DMS153 (cell line): ENCODE measurements at regions not wholly inside any gene's neighbourhood (a gene's known extent, or its start where the extent isn't known, plus 50 kb on each side); places are given as distances from the start of the nearest gene placed in this dataset.
"Not testable (repeated sequence)": the region's sequence is repeated elsewhere in the genome, so short reads cannot be mapped to it uniquely, and the experiment has no call there.

Experiments
- DNase-seq: peaks from one replicate; lab custom pipeline; 2025; lab: John Stamatoyannopoulos, UW

DNA sequence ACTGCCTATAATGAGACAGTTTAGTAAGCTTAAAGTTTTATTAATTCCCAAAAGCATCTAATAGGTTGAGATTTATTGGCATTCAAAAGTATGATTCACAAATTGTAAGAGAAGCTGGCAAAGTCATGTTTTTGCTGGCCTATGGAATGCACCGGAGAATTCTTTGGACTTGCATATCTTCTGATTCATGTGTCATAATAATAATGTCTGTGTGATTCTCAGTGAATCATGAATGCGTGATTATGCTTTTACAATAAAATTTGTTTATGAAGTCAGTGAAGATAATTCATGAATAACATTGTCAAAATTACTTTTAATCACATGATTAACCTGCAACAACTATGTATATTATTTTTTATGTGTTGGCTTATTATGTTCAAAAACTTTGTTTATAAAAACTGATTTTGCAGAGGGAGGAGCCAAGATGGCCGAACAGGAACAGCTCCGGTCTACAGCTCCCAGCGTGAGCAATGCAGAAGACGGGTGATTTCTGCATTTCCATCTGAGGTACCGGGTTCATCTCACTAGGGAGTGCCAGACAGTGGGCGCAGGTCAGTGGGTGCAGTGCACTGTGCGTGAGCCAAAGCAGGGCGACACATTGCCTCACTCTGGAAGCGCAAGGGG is 389.2 kb downstream of the SRGAP2C start:
- DNase-seq = not testable (repeated sequence)

DNA sequence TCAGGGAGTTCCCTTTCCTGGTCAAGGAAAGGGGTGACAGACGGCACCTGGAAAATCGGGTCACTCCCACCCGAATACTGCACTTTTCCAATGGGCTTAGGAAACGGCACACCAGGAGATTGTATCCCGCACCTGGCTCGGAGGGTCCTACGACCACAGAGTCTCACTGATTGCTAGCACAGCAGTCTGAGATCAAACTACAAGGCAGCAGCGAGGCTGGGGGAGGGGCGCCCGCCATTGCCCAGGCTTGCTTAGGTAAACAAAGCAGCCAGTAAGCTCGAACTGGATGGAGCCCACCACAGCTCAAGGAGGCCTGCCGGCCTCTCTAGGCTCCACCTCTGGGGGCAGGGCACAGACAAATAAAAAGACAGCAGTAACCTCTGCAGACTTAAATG is 389.7 kb downstream of the SRGAP2C start:
- not testable (repeated sequence) for DNase-seq

DNA sequence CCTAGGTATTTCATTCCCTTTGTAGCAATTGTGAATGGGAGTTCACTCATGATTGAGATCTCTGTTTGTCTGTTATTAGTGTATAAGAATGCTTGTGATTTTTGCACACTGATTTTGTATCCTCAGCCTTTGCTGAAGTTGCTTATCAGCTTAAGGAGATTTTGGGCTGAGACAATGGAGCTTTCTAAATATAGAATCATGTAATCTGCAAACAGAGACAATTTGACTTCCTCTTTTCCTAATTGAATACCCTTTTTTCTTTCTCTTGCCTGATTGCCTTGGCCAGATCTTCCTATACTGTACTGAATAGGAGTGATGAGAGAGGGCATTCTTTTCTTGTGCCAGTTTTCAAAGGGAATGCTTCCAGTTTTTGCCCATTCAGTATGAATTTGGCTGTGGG is 398.1 kb downstream of the SRGAP2C start:
- DNase-seq = not testable (repeated sequence)

DNA sequence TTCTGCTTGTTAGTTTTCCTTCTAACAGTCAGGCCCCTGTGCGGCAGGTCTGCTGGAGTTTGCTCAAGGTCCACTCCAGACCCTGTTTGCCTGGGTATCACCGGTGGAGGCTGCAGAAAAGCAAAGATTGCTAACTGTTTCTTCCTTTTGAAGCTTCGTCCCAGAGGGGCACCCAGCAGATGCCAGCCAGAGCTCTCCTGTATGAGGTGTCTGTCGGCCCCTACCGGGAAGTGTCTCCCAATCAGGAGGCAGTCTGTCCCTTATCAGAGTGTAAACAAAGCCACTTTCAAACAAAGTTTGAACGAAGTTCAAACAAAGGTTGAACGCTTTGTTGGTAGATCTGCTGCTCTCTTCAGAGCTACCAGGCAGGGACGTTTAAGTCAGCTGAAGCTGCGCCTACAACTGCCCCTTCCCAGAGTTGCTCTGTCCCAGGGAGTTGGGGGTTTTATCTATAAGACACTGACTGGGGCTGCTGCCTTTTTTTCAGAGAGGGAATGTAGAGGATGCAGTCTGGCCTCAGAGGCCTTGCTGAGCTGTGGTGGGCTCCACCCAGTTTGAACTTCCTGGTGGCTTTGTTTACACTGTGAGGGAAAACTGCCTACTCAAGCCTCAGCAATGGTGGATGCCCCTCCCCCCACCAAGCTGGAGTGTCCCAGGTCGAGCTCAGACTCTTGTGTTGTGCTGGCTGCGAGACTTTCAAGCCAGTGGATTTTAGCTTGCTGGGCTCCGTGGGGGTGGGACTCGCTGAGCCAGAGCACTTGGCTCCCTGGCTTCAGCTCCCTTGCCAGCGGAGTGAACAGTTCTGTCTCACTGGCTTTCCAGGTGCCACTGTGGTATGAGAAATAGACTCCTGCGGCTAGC is 401.8 kb downstream of the SRGAP2C start:
- DNase-seq = no peak

DNA sequence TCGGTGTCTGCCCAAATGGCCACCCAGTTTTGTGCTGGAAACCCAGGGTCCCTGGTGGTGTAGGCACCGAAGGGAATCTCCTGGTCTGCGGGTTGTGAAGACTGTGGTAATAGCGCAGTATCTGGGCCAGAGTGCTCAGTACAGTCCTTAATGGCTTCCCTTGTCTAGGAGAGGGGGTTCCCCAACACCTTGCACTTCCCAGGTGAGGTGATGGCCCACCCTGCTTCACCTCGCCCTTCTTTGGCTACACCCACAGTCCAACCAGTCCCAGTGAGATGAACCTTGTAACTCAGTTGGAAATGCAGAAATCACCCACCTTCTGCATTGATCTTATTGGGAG is 402.4 kb downstream of the SRGAP2C start:
- no peak for DNase-seq

DNA sequence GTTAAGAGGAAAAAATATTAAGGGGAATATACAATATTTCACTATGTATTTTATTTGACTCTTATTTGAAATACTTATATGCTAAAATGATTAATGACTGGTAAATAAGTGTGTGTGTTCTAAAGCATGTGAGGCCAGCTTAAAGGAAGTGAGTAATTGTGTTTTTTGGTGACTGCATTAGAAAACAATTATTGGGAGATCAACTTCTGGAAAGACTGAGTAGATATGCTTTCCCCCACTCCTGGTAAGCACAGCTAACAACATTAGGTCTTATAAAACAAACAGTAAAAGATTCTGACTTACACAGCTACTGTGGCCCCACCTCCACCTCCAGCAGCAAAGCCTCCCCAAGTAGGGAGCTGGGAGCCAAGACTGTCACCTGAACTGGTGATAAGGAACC is 403.0 kb downstream of the SRGAP2C start:
- DNase-seq = no peak

DNA sequence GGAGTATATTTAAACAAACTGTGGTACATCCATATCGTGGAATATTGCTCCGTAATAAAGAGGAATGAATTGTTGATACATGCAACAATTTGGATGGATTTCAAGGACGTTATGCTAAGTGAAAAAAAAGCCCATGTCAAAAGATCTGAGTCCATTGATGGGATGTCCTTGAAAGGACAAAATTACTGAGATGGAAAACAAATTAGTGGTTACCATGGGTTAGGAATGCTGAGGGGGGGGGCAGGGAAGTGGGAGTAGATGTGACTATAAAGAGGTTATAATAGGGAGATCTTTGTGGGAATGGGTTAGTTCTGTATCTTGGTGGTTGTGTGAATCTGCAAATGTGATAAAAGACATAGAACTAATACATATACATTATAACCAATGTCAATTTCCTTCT is 409.3 kb downstream of the SRGAP2C start:
- no peak for DNase-seq

DNA sequence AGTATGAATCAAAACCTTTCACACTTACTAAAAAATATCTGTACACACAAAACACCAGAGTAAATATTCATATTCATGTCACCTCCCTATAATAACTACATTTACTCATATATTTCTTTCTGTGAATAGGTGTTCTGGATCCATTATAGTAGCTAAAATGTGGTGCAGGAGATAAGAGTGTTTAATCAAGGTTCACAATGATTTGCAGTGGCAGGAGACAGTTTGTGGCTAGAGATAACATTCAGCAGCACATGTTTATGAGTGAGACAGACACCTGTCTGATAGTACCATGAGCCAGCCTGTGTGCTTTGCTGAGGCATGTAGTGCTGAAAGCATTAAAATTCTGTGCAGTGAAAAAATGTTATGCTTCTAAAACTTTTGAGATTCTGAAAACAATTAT is 410.3 kb downstream of the SRGAP2C start:
- DNase-seq = peak; percentile 43

DNA sequence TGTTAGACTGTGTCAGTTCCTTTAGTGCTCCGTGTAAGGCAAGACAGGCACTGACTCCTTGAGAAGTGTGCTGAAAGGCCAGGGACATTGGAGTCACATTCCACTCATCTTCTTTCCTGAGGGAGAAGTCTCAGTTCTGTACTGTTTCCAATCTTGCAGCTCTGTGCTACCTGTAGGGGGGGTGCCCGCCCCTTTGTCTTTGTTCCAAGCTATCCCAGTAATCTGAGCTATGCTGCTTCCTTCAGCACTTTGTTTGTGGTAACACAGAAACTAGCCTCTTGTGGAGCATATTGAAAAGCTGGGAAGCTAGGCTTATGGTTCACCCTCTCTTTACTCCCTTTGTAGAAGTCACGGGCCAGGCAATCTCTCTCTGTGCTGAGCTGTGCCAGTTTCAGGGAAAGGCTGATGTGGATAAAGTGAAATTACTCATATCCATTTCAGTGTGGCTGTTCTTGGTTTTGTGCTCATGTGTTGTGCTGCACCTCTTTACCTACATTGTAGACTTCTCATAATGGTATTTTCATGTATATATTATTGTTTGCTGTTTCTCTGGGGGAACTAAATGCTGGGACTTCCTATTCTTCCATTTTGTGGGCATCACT is 420.2 kb downstream of the SRGAP2C start:
- DNase-seq = not testable (repeated sequence)

DNA sequence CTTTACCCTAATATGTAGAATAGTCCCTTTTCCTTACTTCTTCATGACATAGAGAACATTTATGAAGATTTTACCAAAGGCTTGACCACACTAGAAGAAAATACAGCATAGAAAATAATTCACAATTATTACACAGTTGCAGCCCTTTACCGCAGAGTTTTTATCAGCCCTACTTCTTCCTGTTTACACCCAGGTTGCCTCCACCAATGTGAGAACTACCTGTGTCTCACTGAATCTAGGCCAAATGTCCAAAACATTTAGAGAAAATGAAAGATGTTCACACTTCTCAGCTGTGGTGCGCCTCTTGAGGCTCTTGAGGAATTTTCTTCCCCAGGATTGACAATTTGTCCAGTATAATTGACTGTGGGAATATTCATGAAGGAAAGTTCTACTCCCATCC is 422.7 kb downstream of the SRGAP2C start:
- not testable (repeated sequence) for DNase-seq
